Adrenal gland (tissue), 5 donors: ENCODE measurements at regions not wholly inside any gene's neighbourhood (a gene's known extent, or its start where the extent isn't known, plus 50 kb on each side); places are given as distances from the start of the nearest gene placed in this dataset.

Source experiments
- CTCF ChIP-seq, 6 experiments: fragments of 450-650 bp in 4 of 6; fragments of 200-600 bp in 2 of 6; sonication (generic) in 1 of 6; IDR thresholded peaks; 1 replicate in 5 of 6; 2 replicates in 1 of 6; pipeline versions ENCODE4 v1.5.1 to v1.8.0; 2016 to 2021; ENCODE audit warnings: antibody characterized with exemption in 6 of 6, mild to moderate bottlenecking in 2 of 6, moderate library complexity in 1 of 6
- POLR2A ChIP-seq, 2 donors: fragments of 450-650 bp; IDR thresholded peaks; one replicate each; pipeline ENCODE4 v1.6.1; 2017; ENCODE audit warnings: antibody characterized with exemption in 2 of 2, mild to moderate bottlenecking in 2 of 2, moderate library complexity in 1 of 2
- donor health status: DM: no; HTN: no; CAD: no.

GRCh38 chr4:155592179-155592937 lies 74.3 kb upstream of the GUCY1A1 start:
- TF ChIP-seq CTCF (IDR thresholded peaks at IDR 0.05) (no peak), POLR2A (IDR thresholded peaks at IDR 0.05) (no peak)
